HepG2 (cell line): ENCODE measurements at regions not wholly inside any gene's neighbourhood (a gene's known extent, or its start where the extent isn't known, plus 50 kb on each side); places are given as distances from the start of the nearest gene placed in this dataset.
A peak's percentile ranks its signal among the peaks of the same experiment; 100 is the strongest.

Experiments used
- BCL6 ChIP-seq: IDR thresholded peaks from 2 replicates; pipeline ENCODE4 v1.6.1; 2016; ENCODE audit warnings: missing genetic modification reagents, missing compliant biosample characterization
- ISL2 ChIP-seq: sonication (generic); formaldehyde crosslinking; IDR thresholded peaks from 2 replicates; pipeline ENCODE4 v1.5.0; 2020; ENCODE audit warnings: missing genetic modification reagents
- PAX8 ChIP-seq: sonication (generic); formaldehyde crosslinking; IDR thresholded peaks from 2 replicates; pipeline ENCODE4 v1.8.0; 2022; ENCODE audit warnings: mild to moderate bottlenecking, missing genetic modification reagents, borderline replicate concordance
- POLR2AphosphoS5 ChIP-seq: IDR thresholded peaks from 2 replicates; pipeline ENCODE4 v1.6.1; 2012; ENCODE audit warnings: low read depth, low read length
- TOPORS ChIP-seq: sonication (generic); formaldehyde crosslinking; IDR thresholded peaks from 2 replicates; pipeline ENCODE4 v1.8.0; 2023; ENCODE audit warnings: mild to moderate bottlenecking, missing genetic modification reagents
- ZBTB3 ChIP-seq: sonication (generic); formaldehyde crosslinking; IDR thresholded peaks from 2 replicates; pipeline ENCODE4 v1.4.0; 2020; ENCODE audit warnings: low read depth, mild to moderate bottlenecking, moderate library complexity, missing genetic modification reagents, borderline replicate concordance
- ZFP36 ChIP-seq: fragments of 150-350 bp; IDR thresholded peaks from 2 replicates; pipeline ENCODE4 v1.6.1; 2018; ENCODE audit warnings: borderline replicate concordance, low read length, low read depth; ENCODE audit not compliant: partially characterized antibody
- ZNF280B ChIP-seq: sonication (generic); formaldehyde crosslinking; IDR thresholded peaks from 2 replicates; pipeline ENCODE4 v1.5.0; 2020; ENCODE audit warnings: missing genetic modification reagents, mild to moderate bottlenecking, borderline replicate concordance
- ZNF343 ChIP-seq: sonication (generic); formaldehyde crosslinking; IDR thresholded peaks from 2 replicates; pipeline ENCODE4 v1.4.0; 2020; ENCODE audit warnings: mild to moderate bottlenecking, missing genetic modification reagents
- ZNF546 ChIP-seq: sonication (generic); formaldehyde crosslinking; conservative IDR thresholded peaks from 2 replicates; pipeline ENCODE4 v1.8.1; 2023; ENCODE audit warnings: mild to moderate bottlenecking, missing genetic modification reagents
- ZNF850 ChIP-seq: sonication (generic); formaldehyde crosslinking; conservative IDR thresholded peaks from 2 replicates; pipeline ENCODE4 v1.9.0; 2021; ENCODE audit warnings: mild to moderate bottlenecking, missing genetic modification reagents
- ZSCAN9 ChIP-seq: IDR thresholded peaks from 2 replicates; pipeline ENCODE4 v1.6.1; 2016; ENCODE audit warnings: borderline replicate concordance
- TF ChIP-seq, protein P1 (sequence below): sonication (generic); formaldehyde crosslinking; IDR thresholded peaks from 2 replicates; pipeline ENCODE4 v1.8.0; 2022; ENCODE audit warnings: mild to moderate bottlenecking, missing genetic modification reagents; ENCODE audit not compliant: insufficient replicate concordance
- TF ChIP-seq, protein P2 (sequence below): sonication (generic); formaldehyde crosslinking; conservative IDR thresholded peaks from 2 replicates; pipeline ENCODE4 v1.4.0; 2020; ENCODE audit warnings: mild to moderate bottlenecking, missing genetic modification reagents, moderate library complexity
- TF ChIP-seq, protein P3 (sequence below): sonication (generic); formaldehyde crosslinking; conservative IDR thresholded peaks from 2 replicates; pipeline ENCODE4 v1.4.0; 2020; ENCODE audit warnings: missing genetic modification reagents
- TF ChIP-seq, protein P4 (sequence below): sonication (generic); formaldehyde crosslinking; IDR thresholded peaks from 2 replicates; pipeline ENCODE4 v1.4.0; 2020; ENCODE audit warnings: mild to moderate bottlenecking, missing genetic modification reagents

DNA sequence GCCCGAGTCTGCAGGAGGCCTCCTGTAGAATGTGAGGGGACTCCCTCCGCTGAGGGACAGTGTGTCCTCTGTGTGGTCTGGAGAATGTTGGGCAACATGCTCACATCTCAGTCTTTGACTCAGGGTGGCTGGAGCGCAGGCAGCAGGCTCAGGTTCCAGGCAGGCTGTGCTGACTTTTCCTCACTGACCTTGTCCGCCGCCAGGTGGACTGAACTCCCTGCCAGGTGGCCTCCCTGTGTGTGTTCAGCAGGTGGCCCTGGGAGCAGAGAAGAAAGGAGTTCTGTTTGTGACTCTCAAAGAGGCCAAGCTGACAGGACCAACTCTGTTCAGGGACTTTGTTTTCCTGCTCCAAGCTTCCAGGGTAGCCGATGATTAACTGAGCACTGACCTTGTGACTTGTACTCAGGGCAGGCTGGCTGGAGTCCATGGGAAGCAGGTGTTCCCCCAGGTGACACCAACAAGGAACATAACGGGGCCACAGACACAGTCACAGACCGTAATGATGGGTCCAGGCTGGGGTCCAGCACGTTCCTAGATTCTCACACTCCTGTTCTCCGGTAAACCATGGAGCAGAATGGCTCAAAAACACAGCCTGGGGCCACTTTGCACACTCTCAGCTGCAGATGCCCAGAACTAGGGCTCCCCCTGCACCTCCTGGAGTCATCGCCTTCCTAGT, 439.8 kb downstream of the RNF144A start (continued):
- TF ChIP-seq, protein P1, sequence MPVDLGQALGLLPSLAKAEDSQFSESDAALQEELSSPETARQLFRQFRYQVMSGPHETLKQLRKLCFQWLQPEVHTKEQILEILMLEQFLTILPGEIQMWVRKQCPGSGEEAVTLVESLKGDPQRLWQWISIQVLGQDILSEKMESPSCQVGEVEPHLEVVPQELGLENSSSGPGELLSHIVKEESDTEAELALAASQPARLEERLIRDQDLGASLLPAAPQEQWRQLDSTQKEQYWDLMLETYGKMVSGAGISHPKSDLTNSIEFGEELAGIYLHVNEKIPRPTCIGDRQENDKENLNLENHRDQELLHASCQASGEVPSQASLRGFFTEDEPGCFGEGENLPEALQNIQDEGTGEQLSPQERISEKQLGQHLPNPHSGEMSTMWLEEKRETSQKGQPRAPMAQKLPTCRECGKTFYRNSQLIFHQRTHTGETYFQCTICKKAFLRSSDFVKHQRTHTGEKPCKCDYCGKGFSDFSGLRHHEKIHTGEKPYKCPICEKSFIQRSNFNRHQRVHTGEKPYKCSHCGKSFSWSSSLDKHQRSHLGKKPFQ, result no peak
- peak; percentile 75; the same call in 1 of the 2 replicates for TF ChIP-seq ZSCAN9 (CRISPR knock-in tag)
- 0 out of 2 replicates have a peak, but pooled peaks have one; percentile 30 for TF ChIP-seq PAX8 (CRISPR knock-in tag)
- TF ChIP-seq ZNF343 (CRISPR knock-in tag), result 0 out of 2 replicates have a peak, but pooled peaks have one; percentile 71
- peak; percentile 57; the same call in 1 of the 2 replicates for TF ChIP-seq BCL6 (CRISPR knock-in tag)
- peak; percentile 64; the same call in 1 of the 2 replicates for TF ChIP-seq ZNF546
- TF ChIP-seq ZNF850, result no peak
- peak; percentile 84 for TF ChIP-seq TOPORS (CRISPR knock-in tag)
- no peak for TF ChIP-seq POLR2AphosphoS5
- TF ChIP-seq ISL2, result peak; percentile 47; the same call in 1 of the 2 replicates
- TF ChIP-seq ZFP36, result no peak
- no peak for TF ChIP-seq ZBTB3 (CRISPR knock-in tag)
- TF ChIP-seq, protein P2, sequence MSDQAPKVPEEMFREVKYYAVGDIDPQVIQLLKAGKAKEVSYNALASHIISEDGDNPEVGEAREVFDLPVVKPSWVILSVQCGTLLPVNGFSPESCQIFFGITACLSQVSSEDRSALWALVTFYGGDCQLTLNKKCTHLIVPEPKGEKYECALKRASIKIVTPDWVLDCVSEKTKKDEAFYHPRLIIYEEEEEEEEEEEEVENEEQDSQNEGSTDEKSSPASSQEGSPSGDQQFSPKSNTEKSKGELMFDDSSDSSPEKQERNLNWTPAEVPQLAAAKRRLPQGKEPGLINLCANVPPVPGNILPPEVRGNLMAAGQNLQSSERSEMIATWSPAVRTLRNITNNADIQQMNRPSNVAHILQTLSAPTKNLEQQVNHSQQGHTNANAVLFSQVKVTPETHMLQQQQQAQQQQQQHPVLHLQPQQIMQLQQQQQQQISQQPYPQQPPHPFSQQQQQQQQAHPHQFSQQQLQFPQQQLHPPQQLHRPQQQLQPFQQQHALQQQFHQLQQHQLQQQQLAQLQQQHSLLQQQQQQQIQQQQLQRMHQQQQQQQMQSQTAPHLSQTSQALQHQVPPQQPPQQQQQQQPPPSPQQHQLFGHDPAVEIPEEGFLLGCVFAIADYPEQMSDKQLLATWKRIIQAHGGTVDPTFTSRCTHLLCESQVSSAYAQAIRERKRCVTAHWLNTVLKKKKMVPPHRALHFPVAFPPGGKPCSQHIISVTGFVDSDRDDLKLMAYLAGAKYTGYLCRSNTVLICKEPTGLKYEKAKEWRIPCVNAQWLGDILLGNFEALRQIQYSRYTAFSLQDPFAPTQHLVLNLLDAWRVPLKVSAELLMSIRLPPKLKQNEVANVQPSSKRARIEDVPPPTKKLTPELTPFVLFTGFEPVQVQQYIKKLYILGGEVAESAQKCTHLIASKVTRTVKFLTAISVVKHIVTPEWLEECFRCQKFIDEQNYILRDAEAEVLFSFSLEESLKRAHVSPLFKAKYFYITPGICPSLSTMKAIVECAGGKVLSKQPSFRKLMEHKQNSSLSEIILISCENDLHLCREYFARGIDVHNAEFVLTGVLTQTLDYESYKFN (CRISPR knock-in tag), result peak; percentile 86
- TF ChIP-seq ZNF280B (CRISPR knock-in tag), result peak; percentile 88
- TF ChIP-seq, protein P3, sequence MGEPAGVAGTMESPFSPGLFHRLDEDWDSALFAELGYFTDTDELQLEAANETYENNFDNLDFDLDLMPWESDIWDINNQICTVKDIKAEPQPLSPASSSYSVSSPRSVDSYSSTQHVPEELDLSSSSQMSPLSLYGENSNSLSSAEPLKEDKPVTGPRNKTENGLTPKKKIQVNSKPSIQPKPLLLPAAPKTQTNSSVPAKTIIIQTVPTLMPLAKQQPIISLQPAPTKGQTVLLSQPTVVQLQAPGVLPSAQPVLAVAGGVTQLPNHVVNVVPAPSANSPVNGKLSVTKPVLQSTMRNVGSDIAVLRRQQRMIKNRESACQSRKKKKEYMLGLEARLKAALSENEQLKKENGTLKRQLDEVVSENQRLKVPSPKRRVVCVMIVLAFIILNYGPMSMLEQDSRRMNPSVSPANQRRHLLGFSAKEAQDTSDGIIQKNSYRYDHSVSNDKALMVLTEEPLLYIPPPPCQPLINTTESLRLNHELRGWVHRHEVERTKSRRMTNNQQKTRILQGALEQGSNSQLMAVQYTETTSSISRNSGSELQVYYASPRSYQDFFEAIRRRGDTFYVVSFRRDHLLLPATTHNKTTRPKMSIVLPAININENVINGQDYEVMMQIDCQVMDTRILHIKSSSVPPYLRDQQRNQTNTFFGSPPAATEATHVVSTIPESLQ, result no peak
- TF ChIP-seq, protein P4, sequence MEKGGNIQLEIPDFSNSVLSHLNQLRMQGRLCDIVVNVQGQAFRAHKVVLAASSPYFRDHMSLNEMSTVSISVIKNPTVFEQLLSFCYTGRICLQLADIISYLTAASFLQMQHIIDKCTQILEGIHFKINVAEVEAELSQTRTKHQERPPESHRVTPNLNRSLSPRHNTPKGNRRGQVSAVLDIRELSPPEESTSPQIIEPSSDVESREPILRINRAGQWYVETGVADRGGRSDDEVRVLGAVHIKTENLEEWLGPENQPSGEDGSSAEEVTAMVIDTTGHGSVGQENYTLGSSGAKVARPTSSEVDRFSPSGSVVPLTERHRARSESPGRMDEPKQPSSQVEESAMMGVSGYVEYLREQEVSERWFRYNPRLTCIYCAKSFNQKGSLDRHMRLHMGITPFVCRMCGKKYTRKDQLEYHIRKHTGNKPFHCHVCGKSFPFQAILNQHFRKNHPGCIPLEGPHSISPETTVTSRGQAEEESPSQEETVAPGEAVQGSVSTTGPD, result no peak
